ENCODE measurements at regions not wholly inside any gene's neighbourhood (a gene's known extent, or its start where the extent isn't known, plus 50 kb on each side); places are given as distances from the start of the nearest gene placed in this dataset.
"Not testable (repeated sequence)": the region's sequence is repeated elsewhere in the genome, so short reads cannot be mapped to it uniquely, and the experiment has no call there.

GRCh38 chr19:31821346-31821745, 472.1 kb upstream of the TSHZ3 start:
- DNase-seq = no peak

- DNase-seq = no peak
Measured at GRCh38 chr19:31825134-31826094, 476.2 kb upstream of the TSHZ3 start.

DNA sequence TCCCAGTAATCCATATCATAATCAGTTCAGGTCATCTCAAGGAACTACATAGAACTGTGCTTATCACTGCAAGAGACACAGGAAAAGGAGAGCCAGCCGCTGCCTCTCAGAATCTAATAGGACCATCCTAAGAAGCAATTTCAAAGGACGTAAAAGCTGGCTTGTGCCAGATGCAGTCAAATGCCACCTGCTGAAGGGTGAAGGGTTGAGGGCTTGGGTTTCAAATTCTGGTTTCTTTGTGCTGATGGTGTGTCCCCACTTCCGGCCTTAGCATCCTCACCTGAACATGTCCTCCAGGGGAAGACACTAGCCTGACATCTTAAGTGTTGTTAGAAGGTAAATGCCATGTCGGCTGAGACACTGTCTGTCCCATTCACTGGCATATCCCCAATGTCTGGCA, 477.1 kb upstream of the TSHZ3 start:
- no peak for DNase-seq

- no peak for DNase-seq
Measured at GRCh38 chr19:31831421-31832175, 482.4 kb upstream of the TSHZ3 start.

DNA sequence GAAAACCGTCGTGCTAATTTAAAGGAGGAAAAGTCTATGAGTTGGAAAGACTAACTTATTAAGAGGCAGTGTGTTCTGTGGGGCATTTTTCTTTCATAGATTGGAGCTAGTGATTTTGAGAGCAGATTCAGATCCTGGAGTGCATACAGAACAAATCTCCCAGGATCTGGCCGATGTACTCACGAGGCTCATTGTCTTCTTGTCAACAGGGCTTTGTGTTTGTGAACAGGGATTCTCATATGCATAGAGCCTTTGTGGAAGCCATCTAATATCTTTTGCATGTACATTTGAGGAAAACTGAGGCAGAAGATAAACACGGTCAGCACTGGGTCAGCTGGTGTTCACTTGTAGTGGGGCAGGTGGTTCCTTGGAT, 482.9 kb upstream of the TSHZ3 start:
- no peak for DNase-seq

DNA sequence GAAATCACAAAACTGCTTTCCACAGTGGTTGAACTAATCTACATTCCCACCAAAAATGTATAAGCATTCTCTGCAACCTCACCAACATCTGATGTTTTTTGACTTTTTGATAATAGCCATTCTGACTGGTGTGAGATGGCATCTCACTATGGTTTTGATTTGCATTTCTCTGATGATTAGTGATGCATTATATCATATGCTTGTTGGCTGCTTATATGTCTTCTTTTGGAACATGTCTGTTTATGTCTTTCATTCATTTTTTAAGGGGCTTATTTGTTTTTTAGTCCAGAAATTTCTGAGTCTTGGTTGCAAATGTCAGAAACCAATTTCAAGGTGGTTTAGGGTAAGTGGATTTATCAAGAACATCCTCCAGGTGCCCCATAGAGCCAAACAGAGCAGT, 484.8 kb upstream of the TSHZ3 start:
- DNase-seq = no peak

- DNase-seq = no peak
Measured at GRCh38 chr19:31838163-31838815, 489.1 kb upstream of the TSHZ3 start.

DNA sequence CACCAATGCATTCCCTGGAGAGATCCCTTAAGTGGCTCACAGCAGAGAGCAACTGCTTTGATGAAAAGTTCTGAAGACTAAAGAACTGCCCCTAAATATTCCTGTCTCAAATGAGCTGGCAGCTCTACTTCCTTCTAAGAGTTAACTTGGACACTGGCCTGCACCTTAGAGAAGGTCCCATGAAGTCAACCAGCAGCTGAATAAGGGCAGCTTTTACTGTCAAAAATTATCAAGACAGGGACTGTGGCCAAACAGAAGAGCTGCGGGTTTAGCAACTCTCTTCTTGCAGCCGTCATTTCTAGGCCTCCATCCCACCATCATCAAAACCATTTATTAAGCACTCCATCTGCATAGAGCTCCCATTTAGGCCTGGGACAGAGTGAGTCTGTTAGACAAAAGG, 491.1 kb upstream of the TSHZ3 start:
- DNase-seq = no peak

GRCh38 chr19:31841755-31842154, 492.5 kb upstream of the TSHZ3 start:
- no peak for DNase-seq

DNA sequence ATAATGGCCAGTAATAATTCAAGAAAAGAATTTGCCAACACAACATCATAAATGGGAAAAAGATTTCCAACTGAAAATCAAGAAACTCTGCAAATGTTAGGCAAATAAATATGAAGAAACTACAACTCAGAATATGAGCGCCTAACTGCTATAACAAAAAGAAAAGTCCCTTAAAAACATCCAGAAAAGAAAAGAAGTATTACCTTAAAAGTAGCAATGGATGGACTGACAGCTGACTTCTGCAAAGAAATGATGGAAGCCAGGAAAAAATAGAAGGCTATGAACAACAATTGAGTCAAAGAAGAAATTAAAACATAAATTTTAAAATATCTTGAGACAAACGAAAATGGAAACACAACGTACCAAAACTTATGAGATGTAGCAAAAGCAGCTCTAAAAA, 482.3 kb upstream of the ZNF507 start:
- DNase-seq = no peak

- DNase-seq = no peak
Measured at GRCh38 chr19:31874313-31874712, 471.1 kb upstream of the ZNF507 start.

GRCh38 chr19:31875591-31875990, 469.8 kb upstream of the ZNF507 start:
- no peak for DNase-seq

DNA sequence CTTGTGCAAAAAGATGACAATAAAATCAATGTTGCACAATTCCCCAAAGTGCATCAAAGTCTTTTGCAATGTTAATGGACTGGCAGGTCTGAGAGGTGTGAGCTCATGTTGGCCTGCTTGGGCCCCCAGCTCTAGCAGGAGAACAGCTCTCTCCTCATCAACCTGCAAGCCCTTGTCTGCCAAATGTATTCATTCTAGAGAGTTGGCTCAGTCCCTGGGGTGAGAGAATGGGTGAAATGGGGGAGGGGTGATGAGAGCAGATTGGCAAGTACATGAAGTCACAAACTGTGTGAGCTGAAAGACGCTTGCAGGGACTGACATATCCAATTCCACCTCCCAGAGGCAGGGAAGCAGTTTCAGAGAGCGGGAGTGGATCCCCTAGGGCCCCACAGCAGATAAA, 465.1 kb upstream of the ZNF507 start:
- no peak for DNase-seq

DNA sequence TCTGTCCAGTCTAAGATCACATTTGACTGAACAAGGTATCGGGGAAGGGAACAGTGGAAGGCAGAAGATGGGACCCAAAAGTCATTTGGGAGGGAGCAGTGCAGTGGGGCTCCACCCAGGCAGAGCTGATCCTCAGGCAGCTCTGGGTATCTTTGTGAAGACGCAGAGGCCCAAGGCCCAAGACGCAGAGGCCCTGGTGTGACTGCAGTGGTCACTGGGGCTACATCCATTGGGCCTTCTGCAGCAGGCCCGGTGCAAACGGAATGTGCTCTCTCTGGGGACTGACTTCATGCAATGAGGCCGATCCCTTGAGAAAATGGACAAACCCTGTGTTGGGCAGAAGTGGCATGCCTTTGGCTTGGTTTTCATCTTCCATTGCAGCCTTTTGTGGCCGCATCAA, 463.4 kb upstream of the ZNF507 start:
- DNase-seq = no peak

DNA sequence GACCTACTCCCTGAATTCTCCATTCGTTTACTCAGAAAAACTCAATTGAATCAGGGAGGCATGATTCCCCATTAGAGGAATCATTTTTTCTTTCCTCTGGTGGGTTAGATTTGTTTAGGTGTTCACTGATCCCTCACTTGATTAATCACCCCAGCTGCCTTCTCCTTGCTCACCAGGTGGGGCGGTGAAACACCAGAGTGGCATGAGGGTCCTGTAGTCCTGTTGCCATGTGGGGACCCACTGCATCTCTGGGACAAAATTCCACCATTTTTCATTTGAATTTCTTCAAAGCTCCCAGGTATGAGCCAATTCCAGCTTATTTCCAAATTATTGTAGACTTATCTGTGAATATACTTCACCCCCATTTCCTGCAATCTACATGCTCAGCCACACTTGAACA, 462.7 kb upstream of the ZNF507 start:
- no peak for DNase-seq

- no peak for DNase-seq
Measured at GRCh38 chr19:31883296-31883990, 462.0 kb upstream of the ZNF507 start.

- DNase-seq = no peak
Measured at GRCh38 chr19:31885280-31885853, 460.0 kb upstream of the ZNF507 start.

GRCh38 chr19:31890230-31890629, 455.2 kb upstream of the ZNF507 start:
- DNase-seq = no peak

DNA sequence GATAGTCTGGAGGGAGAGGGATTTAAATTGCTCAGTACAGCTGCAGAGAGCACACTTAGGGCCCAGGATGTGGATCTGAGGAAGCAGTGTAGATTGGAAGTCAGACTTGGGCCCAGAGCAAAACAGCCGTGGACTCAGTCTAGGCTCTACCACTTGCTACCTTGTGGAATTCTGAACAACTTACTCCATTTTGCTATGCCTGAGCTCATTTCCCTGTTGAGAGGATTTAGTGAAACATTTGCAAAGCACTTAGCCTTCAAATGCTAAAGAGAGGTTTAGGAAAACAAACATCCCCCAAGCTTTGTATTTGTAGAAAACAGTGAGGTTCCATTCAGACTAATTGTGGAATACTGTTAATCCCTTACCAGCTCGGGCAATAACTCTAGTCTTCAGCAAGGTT, 453.4 kb upstream of the ZNF507 start:
- DNase-seq = no peak

DNA sequence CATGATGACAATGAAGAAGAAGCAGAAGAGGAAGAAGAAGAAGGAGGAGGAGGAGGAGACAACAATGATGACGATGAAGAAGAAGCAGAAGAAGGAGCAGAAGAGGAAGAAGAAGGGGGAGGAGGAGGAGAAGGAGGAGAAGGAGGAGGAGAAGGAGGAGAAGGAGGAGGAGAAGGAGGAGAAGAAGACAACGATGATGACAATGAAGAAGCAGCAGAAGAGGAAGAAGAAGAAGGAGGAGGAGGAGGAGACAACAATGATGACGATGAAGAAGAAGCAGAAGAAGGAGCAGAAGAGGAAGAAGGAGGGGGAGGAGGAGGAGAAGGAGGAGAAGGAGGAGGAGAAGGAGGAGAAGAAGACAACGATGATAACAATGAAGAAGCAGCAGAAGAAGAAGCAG, 451.9 kb upstream of the ZNF507 start:
- not testable (repeated sequence) for DNase-seq

GRCh38 chr19:31894451-31894850, 451.0 kb upstream of the ZNF507 start:
- no peak for DNase-seq

- DNase-seq = no peak
Measured at GRCh38 chr19:31897292-31897691, 448.1 kb upstream of the ZNF507 start.

DNA sequence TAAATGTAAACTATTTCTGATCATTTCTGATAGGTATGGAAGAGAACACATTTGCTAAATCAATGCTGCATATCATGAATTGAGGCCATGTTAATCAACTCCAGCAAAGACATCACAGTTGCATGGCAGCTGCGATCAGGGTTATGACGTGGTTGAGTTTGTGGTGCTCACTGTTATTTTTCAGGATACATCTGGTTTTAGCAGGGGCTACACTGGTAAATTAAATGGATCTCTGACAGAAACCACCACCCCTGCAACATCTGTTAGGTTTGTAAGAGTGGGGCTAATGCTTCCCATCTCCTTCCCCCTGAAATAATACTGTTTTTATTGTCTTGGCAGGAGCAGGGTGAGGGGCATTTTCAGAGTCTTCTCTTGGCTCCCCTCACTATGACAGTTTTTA, 444.4 kb upstream of the ZNF507 start:
- no peak for DNase-seq
